ENCODE measurements at regions not wholly inside any gene's neighbourhood (a gene's known extent, or its start where the extent isn't known, plus 50 kb on each side); places are given as distances from the start of the nearest gene placed in this dataset.
"Not testable (repeated sequence)": the region's sequence is repeated elsewhere in the genome, so short reads cannot be mapped to it uniquely, and the experiment has no call there.

GRCh38 chr1:148210166-148210565 lies 58.1 kb upstream of the NBPF11 start:
- not testable (repeated sequence) for DNase-seq (ENCODE audit: low read depth in 2 of 2)

DNA sequence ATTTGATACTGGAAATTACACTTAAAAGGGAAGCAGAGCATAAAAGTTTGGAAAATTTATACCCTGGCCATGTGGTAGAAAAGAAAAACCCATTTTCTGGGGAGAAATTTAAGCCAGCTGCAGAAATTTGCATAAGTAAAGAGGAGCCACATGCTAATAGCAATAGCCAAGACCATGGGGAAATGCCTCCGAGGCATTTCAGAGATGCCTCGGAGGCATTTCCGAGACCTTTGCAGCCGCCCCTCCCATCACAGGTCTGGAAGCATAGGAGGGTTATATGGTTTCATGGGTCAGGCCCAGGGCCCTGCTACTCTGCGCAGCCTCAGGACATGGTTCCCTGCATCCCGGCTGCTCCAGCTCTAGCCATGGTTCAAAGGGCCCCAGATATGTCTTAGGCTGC lies 49.9 kb upstream of the NBPF11 start:
- DNase-seq (ENCODE audit: low read depth in 2 of 2), result not testable (repeated sequence)
